ENCODE measurements at regions not wholly inside any gene's neighbourhood (a gene's known extent, or its start where the extent isn't known, plus 50 kb on each side); places are given as distances from the start of the nearest gene placed in this dataset.

GRCh38 chr5:143576711-143577484 is 173.4 kb upstream of the NR3C1 start:
- DNase-seq = no peak
- in situ Hi-C loops (cut with MboI; ENCODE audit: low pct_unique_long_range_greater_than_20kb, low sequenced_read_pairs) = no loop called here

- in situ Hi-C loops (cut with MboI; ENCODE audit: low pct_unique_long_range_greater_than_20kb, low sequenced_read_pairs) = no loop called here
- no peak for DNase-seq
Observed at GRCh38 chr5:143575286-143575685, 171.8 kb upstream of the NR3C1 start.

GRCh38 chr5:143574236-143574635 is 170.8 kb upstream of the NR3C1 start:
- DNase-seq = no peak
- in situ Hi-C loops (cut with MboI; ENCODE audit: low pct_unique_long_range_greater_than_20kb, low sequenced_read_pairs) = no loop called here

GRCh38 chr5:143573568-143574170 is 170.2 kb upstream of the NR3C1 start:
- DNase-seq = no peak
- in situ Hi-C loops (cut with MboI; ENCODE audit: low pct_unique_long_range_greater_than_20kb, low sequenced_read_pairs) = no loop called here

GRCh38 chr5:143572671-143573070 is 169.2 kb upstream of the NR3C1 start:
- DNase-seq = no peak
- in situ Hi-C loops (cut with MboI; ENCODE audit: low pct_unique_long_range_greater_than_20kb, low sequenced_read_pairs) = no loop called here

GRCh38 chr5:143571642-143572624 is 168.4 kb upstream of the NR3C1 start:
- no peak for DNase-seq
- in situ Hi-C loops (cut with MboI; ENCODE audit: low pct_unique_long_range_greater_than_20kb, low sequenced_read_pairs) = no loop called here

GRCh38 chr5:143570989-143571388 is 167.5 kb upstream of the NR3C1 start:
- in situ Hi-C loops (cut with MboI; ENCODE audit: low pct_unique_long_range_greater_than_20kb, low sequenced_read_pairs) = no loop called here
- DNase-seq = no peak

- in situ Hi-C loops (cut with MboI; ENCODE audit: low pct_unique_long_range_greater_than_20kb, low sequenced_read_pairs) = no loop called here
Observed at GRCh38 chr5:143569722-143570567, 166.5 kb upstream of the NR3C1 start.

GRCh38 chr5:143569213-143569701 is 165.8 kb upstream of the NR3C1 start:
- in situ Hi-C loops (cut with MboI; ENCODE audit: low pct_unique_long_range_greater_than_20kb, low sequenced_read_pairs) = no loop called here
- DNase-seq = no peak

More at GRCh38 chr5:143569722-143570567, 166.5 kb upstream of the NR3C1 start:
- DNase-seq = no peak

- in situ Hi-C loops (cut with MboI; ENCODE audit: low pct_unique_long_range_greater_than_20kb, low sequenced_read_pairs) = no loop called here
- DNase-seq = no peak
Observed at GRCh38 chr5:143567583-143568504, 164.4 kb upstream of the NR3C1 start.

- in situ Hi-C loops (cut with MboI; ENCODE audit: low pct_unique_long_range_greater_than_20kb, low sequenced_read_pairs) = no loop called here
- DNase-seq = no peak
Observed at GRCh38 chr5:143566139-143566538, 162.7 kb upstream of the NR3C1 start.

- DNase-seq = no peak
Observed at GRCh38 chr5:143564417-143564816, 160.9 kb upstream of the NR3C1 start.

GRCh38 chr5:143562935-143563334 is 159.4 kb upstream of the NR3C1 start:
- in situ Hi-C loops (cut with MboI; ENCODE audit: low pct_unique_long_range_greater_than_20kb, low sequenced_read_pairs) = no loop called here
- DNase-seq = no peak

More at GRCh38 chr5:143564417-143564816, 160.9 kb upstream of the NR3C1 start:
- in situ Hi-C loops (cut with MboI; ENCODE audit: low pct_unique_long_range_greater_than_20kb, low sequenced_read_pairs) = no loop called here

GRCh38 chr5:143561219-143561618 is 157.7 kb upstream of the NR3C1 start:
- DNase-seq = no peak
- in situ Hi-C loops (cut with MboI; ENCODE audit: low pct_unique_long_range_greater_than_20kb, low sequenced_read_pairs) = no loop called here

- DNase-seq = no peak
- in situ Hi-C loops (cut with MboI; ENCODE audit: low pct_unique_long_range_greater_than_20kb, low sequenced_read_pairs) = no loop called here
Observed at GRCh38 chr5:143560378-143560777, 156.9 kb upstream of the NR3C1 start.

GRCh38 chr5:143559586-143560109 is 156.2 kb upstream of the NR3C1 start:
- DNase-seq = no peak
- in situ Hi-C loops (cut with MboI; ENCODE audit: low pct_unique_long_range_greater_than_20kb, low sequenced_read_pairs) = no loop called here

- no peak for DNase-seq
- in situ Hi-C loops (cut with MboI; ENCODE audit: low pct_unique_long_range_greater_than_20kb, low sequenced_read_pairs) = no loop called here
Observed at GRCh38 chr5:143558048-143558447, 154.6 kb upstream of the NR3C1 start.
